CD14-positive monocyte (primary cell): ENCODE measurements at regions not wholly inside any gene's neighbourhood (a gene's known extent, or its start where the extent isn't known, plus 50 kb on each side); places are given as distances from the start of the nearest gene placed in this dataset.

Experiments used
- DNase-seq, 3 donors: peaks; one replicate each; pipeline ENCODE4 v3.0.0-alpha.2; 2011 to 2022
- H2AFZ ChIP-seq: 2 replicates; pipeline ENCODE4 v1.6.0; 2012; ENCODE audit warnings: mild to moderate bottlenecking, low read depth, low read length, inconsistent platforms; ENCODE audit not compliant: insufficient read depth, poor library complexity, severe bottlenecking
- H3K27ac ChIP-seq, 2 donors: 1 replicate in 1 of 2; 2 replicates in 1 of 2; pipeline ENCODE4 v1.5.1; 2012 to 2013; ENCODE audit warnings: low read length in 2 of 2, control low read depth in 1 of 2, inconsistent platforms in 1 of 2, low read depth in 1 of 2, mild to moderate bottlenecking in 1 of 2
- H3K27me3 ChIP-seq, 2 donors: one replicate each; pipeline versions ENCODE4 v1.6.0 to v1.6.1; 2011 to 2013; ENCODE audit warnings: low read length in 2 of 2; ENCODE audit not compliant: control insufficient read depth in 2 of 2, insufficient read depth in 2 of 2
- H3K36me3 ChIP-seq, 2 donors: replicated peaks in 1 of 2; 1 replicate in 1 of 2; 2 replicates in 1 of 2; pipeline versions ENCODE4 v1.5.1 to v1.6.1; 2012 to 2013; ENCODE audit warnings: low read length in 2 of 2, control low read depth in 1 of 2, inconsistent platforms in 1 of 2, mild to moderate bottlenecking in 1 of 2; ENCODE audit not compliant: insufficient read depth in 2 of 2, control insufficient read depth in 1 of 2
- H3K4me1 ChIP-seq, 2 donors: 1 replicate in 1 of 2; 2 replicates in 1 of 2; pipeline versions ENCODE4 v1.5.1 to v1.6.1; 2012 to 2013; ENCODE audit warnings: low read length in 2 of 2, control low read depth in 1 of 2, inconsistent platforms in 1 of 2, mild to moderate bottlenecking in 1 of 2, moderate library complexity in 1 of 2; ENCODE audit not compliant: insufficient read depth in 2 of 2, control insufficient read depth in 1 of 2
- H3K4me2 ChIP-seq: replicated peaks from 2 replicates; pipeline ENCODE3; 2012; ENCODE audit warnings: low read length, moderate library complexity, mild to moderate bottlenecking; ENCODE audit not compliant: poor library complexity, severe bottlenecking; ENCODE audit errors: extremely low read depth
- H3K4me3 ChIP-seq, 3 experiments: fragments of 200-600 bp in 1 of 3; sonication (generic) in 1 of 3; replicated peaks in 1 of 3; 1 replicate in 2 of 3; 2 replicates in 1 of 3; pipeline ENCODE4 v1.5.1; 2011 to 2013; ENCODE audit warnings: low read length in 3 of 3, mild to moderate bottlenecking in 3 of 3, control low read depth in 2 of 3, low read depth in 2 of 3, inconsistent platforms in 1 of 3, moderate library complexity in 1 of 3
- H3K79me2 ChIP-seq: 2 replicates; pipeline ENCODE4 v1.6.0; 2012; ENCODE audit warnings: mild to moderate bottlenecking, control low read depth, inconsistent platforms, low read length, moderate library complexity; ENCODE audit not compliant: insufficient read depth
- H3K9ac ChIP-seq: 2 replicates; pipeline ENCODE4 v1.6.0; 2017; ENCODE audit warnings: low read length, mild to moderate bottlenecking; ENCODE audit not compliant: insufficient read depth, poor library complexity, severe bottlenecking
- H3K9me3 ChIP-seq, 2 donors: replicated peaks in 1 of 2; 1 replicate in 1 of 2; 2 replicates in 1 of 2; pipeline versions ENCODE4 v1.5.1 to v1.6.1; 2012 to 2013; ENCODE audit warnings: low read length in 2 of 2, control low read depth in 1 of 2; ENCODE audit not compliant: control insufficient read depth in 1 of 2, insufficient read depth in 1 of 2
- H4K20me1 ChIP-seq: 2 replicates; pipeline ENCODE4 v1.6.0; 2012; ENCODE audit warnings: mild to moderate bottlenecking, low read length, control low read depth, moderate library complexity; ENCODE audit not compliant: insufficient read depth
- H3K27ac Mint-ChIP-seq, 7 donors: one replicate each; pipeline ENCODE4 v1.8.0; 2020; ENCODE audit warnings: mild to moderate bottlenecking in 7 of 7, mixed read lengths in 7 of 7, moderate library complexity in 6 of 7, inconsistent platforms in 2 of 7
- H3K27me3 Mint-ChIP-seq, 3 donors: one replicate each; pipeline ENCODE4 v1.8.0; 2021 to 2022; ENCODE audit warnings: low read depth in 3 of 3, mild to moderate bottlenecking in 3 of 3, mixed read lengths in 3 of 3, moderate library complexity in 3 of 3, inconsistent platforms in 1 of 3
- H3K36me3 Mint-ChIP-seq, 2 donors: one replicate each; pipeline ENCODE4 v1.8.0; 2020; ENCODE audit warnings: mixed read lengths in 2 of 2, inconsistent platforms in 1 of 2, mild to moderate bottlenecking in 1 of 2
- H3K4me1 Mint-ChIP-seq: one replicate; pipeline ENCODE4 v1.8.0; 2020; ENCODE audit warnings: mild to moderate bottlenecking, mixed read lengths
- H3K4me3 Mint-ChIP-seq, 2 donors: one replicate each; pipeline ENCODE4 v1.8.0; 2020; ENCODE audit warnings: mild to moderate bottlenecking in 2 of 2, mixed read lengths in 2 of 2, moderate library complexity in 1 of 2
- H3K9me3 Mint-ChIP-seq, 7 donors: one replicate each; pipeline ENCODE4 v1.8.0; 2020 to 2022; ENCODE audit warnings: mixed read lengths in 7 of 7, mild to moderate bottlenecking in 6 of 7, moderate library complexity in 6 of 7, inconsistent platforms in 2 of 7
- WGBS: methylation state at CpG from one replicate; pipeline ENCODE4 v1.1.5; 2013; ENCODE audit warnings: missing lambda C conversion rate; ENCODE audit not compliant: insufficient coverage; 5-methylcytosine and 5-hydroxymethylcytosine counted together
- intact Hi-C, 2 donors: fragments of 100-400 bp; cut with micrococcal nuclease; formaldehyde crosslinking; loops; one replicate each; pipeline versions ENCODE4 v1.15.0 to v1.15.1; 2023
- TF ChIP-seq, protein P1 (sequence below): fragments of 200-600 bp; IDR thresholded peaks from one replicate; pipeline ENCODE4 v1.8.0; 2022; ENCODE audit warnings: antibody characterized with exemption, mild to moderate bottlenecking

DNA sequence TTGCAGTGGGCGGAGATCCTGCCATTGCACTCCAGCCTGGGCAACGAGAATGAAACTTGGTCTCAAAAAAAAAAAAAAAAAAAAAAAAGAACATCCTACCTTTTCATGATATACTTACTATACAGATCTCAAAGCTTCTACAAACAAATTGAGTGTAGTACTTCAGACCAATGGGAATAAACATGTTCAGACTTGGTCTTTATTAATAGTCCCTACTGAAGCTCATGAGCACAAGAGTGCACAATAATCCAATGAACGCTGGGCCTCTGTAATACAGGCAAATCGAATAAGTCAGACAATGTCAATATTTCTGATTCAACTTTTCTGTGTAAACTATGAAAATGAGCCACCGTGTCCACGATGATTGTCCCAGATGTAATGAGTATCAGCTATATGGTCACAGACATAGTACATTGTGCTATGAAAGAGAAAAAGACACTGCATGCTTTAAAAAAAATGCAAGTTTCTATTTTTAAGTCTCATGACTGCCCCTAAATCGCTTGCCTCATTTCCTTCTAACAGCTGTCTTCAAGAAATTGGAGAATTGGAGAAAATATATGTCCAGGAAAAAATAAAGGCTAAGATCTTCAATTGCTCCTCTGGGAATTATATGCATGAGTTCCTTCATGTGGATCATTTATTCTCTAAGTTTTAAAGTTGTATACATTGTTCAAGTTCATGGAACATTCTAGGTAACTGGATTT, 64.0 kb upstream of the CTTNBP2 start:
- intact Hi-C loops, result no loop called here
- TF ChIP-seq, protein P1, sequence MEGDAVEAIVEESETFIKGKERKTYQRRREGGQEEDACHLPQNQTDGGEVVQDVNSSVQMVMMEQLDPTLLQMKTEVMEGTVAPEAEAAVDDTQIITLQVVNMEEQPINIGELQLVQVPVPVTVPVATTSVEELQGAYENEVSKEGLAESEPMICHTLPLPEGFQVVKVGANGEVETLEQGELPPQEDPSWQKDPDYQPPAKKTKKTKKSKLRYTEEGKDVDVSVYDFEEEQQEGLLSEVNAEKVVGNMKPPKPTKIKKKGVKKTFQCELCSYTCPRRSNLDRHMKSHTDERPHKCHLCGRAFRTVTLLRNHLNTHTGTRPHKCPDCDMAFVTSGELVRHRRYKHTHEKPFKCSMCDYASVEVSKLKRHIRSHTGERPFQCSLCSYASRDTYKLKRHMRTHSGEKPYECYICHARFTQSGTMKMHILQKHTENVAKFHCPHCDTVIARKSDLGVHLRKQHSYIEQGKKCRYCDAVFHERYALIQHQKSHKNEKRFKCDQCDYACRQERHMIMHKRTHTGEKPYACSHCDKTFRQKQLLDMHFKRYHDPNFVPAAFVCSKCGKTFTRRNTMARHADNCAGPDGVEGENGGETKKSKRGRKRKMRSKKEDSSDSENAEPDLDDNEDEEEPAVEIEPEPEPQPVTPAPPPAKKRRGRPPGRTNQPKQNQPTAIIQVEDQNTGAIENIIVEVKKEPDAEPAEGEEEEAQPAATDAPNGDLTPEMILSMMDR, result no peak
- H3K4me3 Mint-ChIP-seq, result no peak overlapping the region
- Histone ChIP-seq H2AFZ (no peak overlapping the region), H3K4me1 (no peaks in the 10 kb centered on the region), H4K20me1 (no peaks in the 10 kb centered on the region), H3K4me3 (no peak overlapping the region), H3K9me3 (no peaks in the 10 kb centered on the region), H3K4me2 (no peak overlapping the region), H3K27me3 (no peaks in the 10 kb centered on the region), H3K9ac (no peak overlapping the region), H3K27ac (no peak overlapping the region), H3K79me2 (no peaks in the 10 kb centered on the region), H3K36me3 (no peaks in the 10 kb centered on the region)
- H3K4me1 Mint-ChIP-seq, result no peaks in the 10 kb centered on the region
- H3K27me3 Mint-ChIP-seq, result peaks cover 0 to 2% (median 2%) of the 10 kb centered on the region in 3 donors
- 95% methylated on average over 2 of the region's 7 CpGs for WGBS
- H3K9me3 Mint-ChIP-seq, result peaks cover 0 to 13% (median 2%) of the 10 kb centered on the region in 7 donors
- DNase-seq, result no peak
- H3K36me3 Mint-ChIP-seq, result no peaks in the 10 kb centered on the region
- no peak overlapping the region for H3K27ac Mint-ChIP-seq

DNA sequence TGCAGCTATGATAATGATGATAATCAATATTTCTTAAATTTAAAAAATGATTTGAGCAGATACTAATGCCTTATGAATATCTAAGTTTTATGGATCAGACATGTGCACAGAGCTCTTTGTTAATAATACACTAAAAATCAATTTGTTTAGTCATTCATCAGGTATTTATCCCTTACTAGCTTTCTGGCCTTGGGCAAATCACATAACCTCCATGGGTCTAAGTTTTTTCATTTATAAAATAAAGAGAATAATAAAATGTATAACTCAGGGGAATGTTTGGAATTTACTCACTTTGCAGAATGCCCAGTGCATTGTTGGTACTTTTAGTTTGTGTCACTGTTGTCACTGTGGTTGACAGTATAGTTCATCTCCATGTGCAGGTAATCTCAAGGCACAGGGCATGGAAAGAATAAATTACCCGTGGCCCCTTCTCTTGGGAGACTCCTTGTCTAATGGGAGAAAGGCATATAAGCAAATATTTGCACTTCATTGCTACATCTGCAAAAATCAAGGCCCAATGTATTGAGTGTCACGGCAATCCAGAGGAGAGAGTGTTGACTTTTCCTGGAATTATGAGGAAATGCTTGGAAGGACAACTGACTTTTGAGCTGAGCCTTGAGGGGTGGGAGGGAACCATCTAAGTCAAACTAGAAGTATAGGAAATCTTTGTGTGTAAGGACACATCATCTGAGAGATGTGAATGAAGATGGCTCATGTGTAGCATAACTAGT, 64.7 kb upstream of the CTTNBP2 start:
- Mint-ChIP-seq H3K27me3 (peaks cover 0 to 2% (median 2%) of the 10 kb centered on the region in 3 donors), H3K4me1 (no peaks in the 10 kb centered on the region), H3K9me3 (peaks cover 0 to 11% (median 2%) of the 10 kb centered on the region in 7 donors), H3K27ac (no peak overlapping the region), H3K36me3 (no peaks in the 10 kb centered on the region), H3K4me3 (no peak overlapping the region)
- no peaks in the 10 kb centered on the region for H3K36me3 ChIP-seq
- no peak overlapping the region for H3K4me2 ChIP-seq
- H3K79me2 ChIP-seq, result no peaks in the 10 kb centered on the region
- WGBS, result 86% methylated on average over 2 of the region's 2 CpGs
- no peaks in the 10 kb centered on the region for H3K27me3 ChIP-seq
- no peak for DNase-seq
- no peak overlapping the region for H3K27ac ChIP-seq
- no peaks in the 10 kb centered on the region for H3K9me3 ChIP-seq
- no peak overlapping the region for H3K9ac ChIP-seq
- TF ChIP-seq, protein P1, result no peak
- H3K4me1 ChIP-seq, result no peaks in the 10 kb centered on the region
- H3K4me3 ChIP-seq, result no peak overlapping the region
- H2AFZ ChIP-seq, result no peak overlapping the region
- intact Hi-C loops, result no loop called here
- H4K20me1 ChIP-seq, result no peaks in the 10 kb centered on the region
